HEK293 (cell line): ENCODE measurements at regions not wholly inside any gene's neighbourhood (a gene's known extent, or its start where the extent isn't known, plus 50 kb on each side); places are given as distances from the start of the nearest gene placed in this dataset.

Experiments used
- CTCF ChIP-seq: fragments of 450-650 bp; formaldehyde crosslinking; IDR thresholded peaks from 2 replicates; pipeline ENCODE4 v1.5.1; 2016; ENCODE audit warnings: missing biosample characterization, missing genetic modification characterization
- MZF1 ChIP-seq: fragments of 450-650 bp; formaldehyde crosslinking; IDR thresholded peaks from 2 replicates; pipeline ENCODE4 v1.5.1; 2017; ENCODE audit warnings: missing biosample characterization, missing genetic modification characterization, borderline replicate concordance
- PRDM1 ChIP-seq: fragments of 450-650 bp; formaldehyde crosslinking; IDR thresholded peaks from 2 replicates; pipeline ENCODE4; 2016; ENCODE audit warnings: missing biosample characterization, missing genetic modification characterization
- REST ChIP-seq: fragments of 450-650 bp; formaldehyde crosslinking; IDR thresholded peaks from 2 replicates; pipeline ENCODE4 v1.5.1; 2016; ENCODE audit warnings: missing biosample characterization, missing genetic modification characterization
- TCF7L2 ChIP-seq: IDR thresholded peaks from 2 replicates; pipeline ENCODE4 v1.6.1; 2011; ENCODE audit warnings: low read depth, mild to moderate bottlenecking, inconsistent platforms, low read length, moderate library complexity, borderline replicate concordance
- ZNF239 ChIP-seq: fragments of 450-650 bp; formaldehyde crosslinking; IDR thresholded peaks from 2 replicates; pipeline ENCODE4 v1.5.1; 2016; ENCODE audit warnings: missing biosample characterization, missing genetic modification characterization
- ZNF404 ChIP-seq: fragments of 450-650 bp; formaldehyde crosslinking; IDR thresholded peaks from 2 replicates; pipeline ENCODE4 v1.5.1; 2017; ENCODE audit warnings: missing biosample characterization, missing genetic modification characterization
- ZNF501 ChIP-seq: fragments of 450-650 bp; formaldehyde crosslinking; IDR thresholded peaks from 2 replicates; pipeline ENCODE4 v1.5.1; 2016; ENCODE audit warnings: missing biosample characterization, missing genetic modification characterization
- ZNF664 ChIP-seq: fragments of 450-650 bp; formaldehyde crosslinking; IDR thresholded peaks from 2 replicates; pipeline ENCODE4 v1.5.1; 2016; ENCODE audit warnings: missing biosample characterization, missing genetic modification characterization

- TF ChIP-seq PRDM1 (tag by site-specific recombination): no peak
- TF ChIP-seq CTCF: no peak
- TF ChIP-seq ZNF239: no peak
- TF ChIP-seq ZNF404 (tag by site-specific recombination): no peak
- no peak for TF ChIP-seq MZF1 (tag by site-specific recombination)
- TF ChIP-seq REST (tag by site-specific recombination): no peak
- TF ChIP-seq ZNF664 (tag by site-specific recombination): no peak
- no peak for TF ChIP-seq ZNF501 (tag by site-specific recombination)
- no peak for TF ChIP-seq TCF7L2
These were observed 263.8 kb upstream of the ATP5MC3 start for GRCh38 chr2:175445281-175445680.
